Loucy (cell line): ENCODE measurements at regions not wholly inside any gene's neighbourhood (a gene's known extent, or its start where the extent isn't known, plus 50 kb on each side); places are given as distances from the start of the nearest gene placed in this dataset.

Source experiments
- CTCF ChIP-seq: fragments of 200-600 bp; sonication (generic); conservative IDR thresholded peaks from 2 replicates; pipeline ENCODE4 v1.5.1; 2014; ENCODE audit warnings: mild to moderate bottlenecking, antibody characterized with exemption, low read length
- EZH2phosphoT487 ChIP-seq: fragments of 200-600 bp; IDR thresholded peaks from 2 replicates; pipeline ENCODE4 v1.6.1; 2018; ENCODE audit warnings: antibody characterized with exemption, mild to moderate bottlenecking, moderate library complexity, borderline replicate concordance

DNA sequence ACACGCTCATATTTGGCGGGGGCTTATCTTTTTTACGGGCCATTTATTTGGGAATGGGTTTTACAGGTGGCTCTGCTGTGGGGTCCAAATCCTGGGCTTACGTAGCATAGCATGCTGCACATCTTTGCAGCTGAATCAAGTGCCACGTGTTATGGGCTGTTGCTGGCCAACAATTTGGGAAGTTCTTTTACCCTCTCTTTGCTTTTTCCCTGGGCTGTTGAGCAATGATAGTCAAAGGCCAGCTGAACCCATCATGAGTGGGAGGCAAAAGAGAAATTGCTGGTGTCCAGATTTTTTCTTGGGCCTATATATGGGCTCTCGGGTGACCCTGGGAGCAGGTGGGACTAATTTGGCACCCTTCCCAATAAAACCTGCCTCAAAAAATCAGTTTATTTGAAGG, 209.3 kb upstream of the SATB1 start:
- no peak for TF ChIP-seq EZH2phosphoT487
- TF ChIP-seq CTCF = no peak
